GM19240 (cell line): ENCODE measurements at regions not wholly inside any gene's neighbourhood (a gene's known extent, or its start where the extent isn't known, plus 50 kb on each side); places are given as distances from the start of the nearest gene placed in this dataset.
"Not testable (repeated sequence)": the region's sequence is repeated elsewhere in the genome, so short reads cannot be mapped to it uniquely, and the experiment has no call there.

Experiments used
- DNase-seq: peaks from one replicate; pipeline ENCODE4 v3.0.0; 2011; ENCODE audit warnings: low spot score; ENCODE audit not compliant: insufficient read length

DNA sequence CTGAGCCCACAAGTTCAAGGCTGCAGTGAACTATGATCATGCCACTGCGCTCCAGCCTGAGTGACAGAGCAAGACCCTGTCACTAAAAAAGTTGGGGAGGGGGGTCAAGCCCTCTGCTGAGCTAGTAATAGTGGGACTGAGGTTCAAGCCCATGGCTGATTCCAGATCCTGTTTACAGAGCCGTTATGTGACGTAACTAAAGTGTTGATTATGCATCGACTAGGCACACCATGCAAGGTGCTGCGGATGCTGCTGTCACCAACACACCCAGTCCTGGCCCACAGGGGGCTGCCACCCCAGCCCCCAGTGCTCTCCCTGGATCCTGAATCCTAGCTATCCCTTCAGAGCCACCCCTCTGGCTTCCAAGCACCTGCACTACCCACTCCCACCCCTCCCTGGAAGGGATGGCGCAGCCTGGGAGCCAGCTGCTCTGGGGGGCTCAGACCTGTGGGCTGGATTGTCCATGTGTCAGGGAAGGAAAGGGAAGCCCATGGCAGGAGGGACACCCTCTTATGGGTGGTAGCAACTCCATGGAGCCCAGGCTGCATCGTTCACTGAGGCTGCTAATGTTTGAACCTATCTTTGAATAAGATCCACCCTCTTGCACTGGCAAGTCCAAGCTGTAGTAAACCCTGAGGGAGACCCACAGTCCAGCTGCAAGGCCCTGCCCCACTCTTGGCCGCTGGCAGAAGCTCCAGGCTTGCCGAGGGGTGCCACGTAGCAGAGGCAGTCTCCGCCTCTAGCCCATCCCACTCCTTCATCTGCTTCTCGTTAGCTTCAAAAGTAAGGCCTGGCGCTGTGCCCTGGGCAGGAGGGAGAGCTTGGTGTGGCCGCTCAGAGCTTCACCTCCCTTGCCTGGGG lies 95.0 kb downstream of the SNX5 start:
- no peak for DNase-seq

DNA sequence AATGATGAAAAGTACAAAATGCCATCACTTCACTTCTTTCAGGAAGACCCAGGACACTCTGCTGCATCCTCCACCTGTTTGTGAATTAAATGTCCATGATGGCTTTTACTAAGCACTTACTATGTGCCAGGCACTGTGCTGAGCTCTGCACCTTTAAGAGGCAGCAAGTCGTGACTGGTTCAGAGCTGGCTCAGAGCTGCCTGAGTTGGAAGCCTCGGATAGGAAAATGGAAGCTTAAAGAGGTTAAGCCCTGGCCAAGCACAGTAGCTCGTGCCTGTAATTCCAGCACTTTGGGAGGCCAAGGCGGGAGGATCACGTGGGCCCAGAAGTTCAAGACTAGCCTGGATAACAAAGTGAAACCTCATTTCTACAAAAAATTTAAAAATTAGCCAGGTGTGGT lies 95.6 kb downstream of the SNX5 start:
- DNase-seq, result no peak

DNA sequence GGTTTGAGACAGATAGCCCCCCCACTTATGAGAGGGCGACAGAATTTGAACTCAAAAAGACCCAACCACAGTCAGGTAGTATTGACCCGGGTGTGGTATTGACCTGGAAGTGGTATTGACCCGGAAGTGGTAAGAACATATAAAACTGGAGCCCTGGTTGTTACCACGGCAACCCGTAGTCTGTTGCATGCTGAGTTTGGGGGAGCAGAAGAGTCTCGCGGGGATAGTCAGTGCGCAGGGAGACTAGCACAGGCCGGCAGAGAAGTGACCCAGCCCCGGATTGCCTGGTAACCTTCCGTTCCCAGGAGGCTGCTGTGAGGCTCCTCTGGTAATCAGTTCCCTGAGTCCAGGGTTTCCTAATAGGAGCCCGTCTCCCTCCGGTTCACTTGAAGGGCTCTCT lies 96.2 kb downstream of the SNX5 start:
- DNase-seq, result no peak

DNA sequence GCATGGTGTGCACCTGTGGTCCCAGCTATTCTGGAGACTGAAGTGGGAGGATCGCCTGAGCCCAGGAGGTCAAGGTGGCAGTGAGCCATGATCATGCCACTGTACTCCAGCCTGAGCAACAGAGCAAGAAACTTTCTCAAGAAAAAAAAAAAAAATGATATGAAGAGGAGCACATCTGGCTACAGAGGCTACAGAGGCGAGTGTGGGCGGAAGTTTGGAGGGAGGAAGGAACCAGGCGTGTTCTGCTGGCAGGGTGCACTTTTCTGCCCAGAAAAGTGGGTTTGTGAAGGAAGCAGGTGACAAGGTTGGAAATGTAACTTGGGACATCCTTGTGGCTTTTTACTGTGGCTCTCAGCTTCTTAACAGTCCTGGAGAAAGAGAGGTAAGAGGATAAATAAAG lies 96.7 kb downstream of the SNX5 start:
- no peak for DNase-seq

DNA sequence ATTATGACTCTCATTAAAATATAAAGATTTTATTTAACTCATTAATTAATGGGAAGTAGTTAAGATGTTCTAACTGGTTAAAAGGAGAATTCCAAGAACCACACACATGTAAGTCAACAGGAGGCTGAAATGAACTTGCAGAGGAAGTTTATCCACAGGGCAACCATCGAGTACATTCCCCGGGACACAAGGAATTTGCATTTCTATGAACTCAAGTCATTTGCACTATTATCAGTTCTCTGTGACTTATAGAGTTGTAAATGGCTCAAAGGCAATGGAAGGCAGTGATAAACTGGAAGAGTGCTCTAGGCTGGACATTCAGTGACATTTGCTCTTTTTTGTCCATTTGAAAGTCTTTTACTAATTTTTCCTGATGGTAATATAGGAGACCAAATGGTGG lies 97.4 kb downstream of the SNX5 start:
- DNase-seq, result no peak

DNA sequence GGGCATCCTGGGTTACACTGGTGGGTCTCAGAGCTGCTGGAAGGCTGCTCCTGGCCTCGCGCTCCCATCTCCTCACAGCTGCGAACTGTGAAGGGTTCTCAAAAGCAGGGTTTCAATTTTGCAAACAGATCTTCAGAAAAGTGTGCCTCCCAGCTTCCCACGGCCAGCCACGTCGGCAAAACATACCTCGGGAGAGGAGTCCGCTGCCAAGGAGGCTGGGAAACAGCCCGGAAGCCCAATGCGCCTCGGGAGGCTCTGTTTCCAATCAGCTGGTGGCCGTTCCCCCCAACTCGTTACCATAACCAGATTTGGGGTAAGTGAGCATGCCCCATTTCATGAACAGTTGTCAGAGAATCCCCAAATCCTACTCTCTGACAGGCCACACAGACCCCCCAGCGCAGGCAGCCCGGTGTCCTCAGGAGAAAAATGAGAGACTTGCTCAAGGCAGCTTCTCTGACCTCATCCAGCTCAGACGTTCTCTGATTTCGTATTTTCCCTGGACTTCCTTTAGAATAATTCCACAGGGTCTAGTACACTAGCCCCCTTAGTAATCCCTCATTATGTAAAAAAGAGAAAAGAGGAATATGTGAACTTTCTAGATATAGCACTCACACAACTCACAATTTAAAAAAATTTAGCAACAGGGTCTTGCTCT lies 98.4 kb downstream of the SNX5 start:
- DNase-seq, result no peak

DNA sequence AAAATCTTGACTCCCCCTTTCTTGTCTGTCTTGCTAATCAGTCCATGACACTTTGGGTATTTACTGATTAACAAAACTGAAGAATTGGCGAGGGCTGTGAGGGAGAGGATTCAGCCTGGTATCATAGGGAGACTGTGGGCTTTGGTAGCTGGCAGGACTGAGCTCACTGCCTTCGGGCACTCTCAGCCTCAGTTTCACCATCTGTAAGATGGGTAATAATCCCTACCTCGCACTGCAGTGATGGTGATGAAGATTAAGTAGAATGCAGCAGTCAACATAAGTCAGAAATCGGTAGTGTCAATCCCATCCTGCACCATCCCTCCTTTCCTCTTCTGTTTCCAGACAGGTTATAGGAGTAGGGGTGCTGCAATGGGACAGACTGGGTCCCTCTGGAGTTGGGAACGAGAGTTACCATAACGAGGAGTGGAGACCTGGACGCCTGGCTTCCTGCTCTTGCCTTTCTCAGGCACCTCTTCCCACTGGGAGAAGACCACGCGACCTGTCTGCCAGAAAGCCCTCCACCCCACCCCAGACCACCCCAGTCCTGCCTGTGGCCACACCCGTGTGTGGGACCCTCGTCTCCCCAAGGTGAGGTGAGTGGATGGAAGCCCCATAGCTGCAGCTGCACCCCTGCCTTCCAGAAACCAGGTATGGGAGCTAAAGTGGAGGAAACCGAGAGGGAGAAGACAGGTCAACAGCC lies 99.1 kb downstream of the SNX5 start:
- no peak for DNase-seq

DNA sequence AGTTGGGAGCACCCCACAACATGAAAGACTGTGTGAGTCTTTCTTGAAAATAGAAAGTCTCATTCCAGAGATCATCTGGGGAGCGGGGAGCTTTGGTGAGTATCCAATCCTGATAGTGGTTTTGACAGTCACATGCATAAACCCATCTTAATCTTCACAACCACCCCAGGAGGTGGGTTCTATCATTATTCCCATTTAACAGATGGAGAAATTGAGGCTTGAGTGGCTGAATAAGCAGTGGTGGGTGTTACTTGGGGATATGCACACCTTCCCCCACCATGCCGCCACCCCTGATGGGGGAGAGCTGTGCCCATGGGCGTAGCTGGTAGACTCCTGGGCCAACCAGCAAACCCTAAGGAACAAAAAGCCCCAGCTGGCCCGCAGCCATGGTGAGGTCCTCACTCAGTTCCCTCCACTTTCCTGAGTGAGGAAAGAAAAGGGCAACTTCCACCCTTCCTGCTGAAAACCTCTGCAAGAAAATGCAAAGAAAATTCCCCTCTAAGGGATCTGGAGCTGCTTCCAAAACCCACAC lies 99.8 kb downstream of the SNX5 start:
- DNase-seq, result no peak

DNA sequence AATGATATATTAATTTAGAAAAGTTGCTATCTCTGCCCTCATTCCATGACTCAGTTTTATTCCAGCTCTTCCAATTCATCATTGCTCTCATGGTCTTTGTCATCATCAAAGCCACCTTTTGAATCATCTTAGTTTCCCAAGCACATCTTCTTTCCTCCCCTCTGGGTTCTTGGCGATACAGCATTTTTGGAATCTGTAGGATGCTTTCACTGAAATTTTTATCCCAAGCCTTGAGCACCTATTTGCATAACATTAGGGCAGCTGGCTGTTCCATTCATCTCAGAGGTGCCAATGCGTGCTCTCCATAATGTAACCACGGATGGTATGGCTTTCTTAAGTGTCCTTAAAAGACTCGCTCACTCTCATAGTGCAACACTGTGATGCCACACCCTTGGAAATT lies 100.4 kb downstream of the SNX5 start:
- no peak for DNase-seq

DNA sequence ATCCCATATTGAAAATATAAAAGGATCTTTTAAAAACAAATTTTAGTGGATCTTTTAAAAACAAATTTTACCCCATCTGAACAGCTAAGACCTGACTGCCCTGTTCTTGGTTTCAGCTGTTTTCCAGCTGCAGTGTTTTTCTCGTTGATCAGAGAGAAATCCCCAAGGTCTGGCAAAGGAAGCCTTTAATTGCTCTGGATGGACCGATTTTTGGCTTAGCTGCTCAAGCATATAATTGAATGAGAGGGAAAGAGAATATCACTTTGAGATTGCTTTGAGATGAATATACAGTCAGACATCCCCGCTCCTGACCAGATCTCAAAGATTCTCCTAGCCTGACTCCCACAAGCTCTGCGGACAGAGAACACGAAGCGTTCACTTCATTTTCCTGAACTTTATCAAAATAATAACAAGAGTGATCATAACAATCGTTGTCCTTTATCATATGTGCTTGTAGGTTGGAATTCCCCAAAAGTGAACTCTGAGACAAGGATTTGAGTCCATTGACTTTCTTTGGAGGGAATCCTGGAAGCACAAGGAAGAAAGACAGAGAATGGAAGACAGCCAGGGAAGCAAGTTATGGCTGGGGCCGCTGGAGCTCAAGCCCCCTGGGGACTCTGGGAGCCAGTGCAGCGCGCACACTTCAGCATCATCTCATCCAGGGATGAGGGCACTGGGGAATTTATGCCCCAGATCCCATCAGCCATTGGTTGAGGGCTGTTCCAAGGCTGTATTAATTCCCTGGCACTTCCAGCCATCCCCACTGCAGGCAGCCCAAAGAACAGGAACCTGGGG lies 101.3 kb downstream of the SNX5 start:
- DNase-seq, result no peak

DNA sequence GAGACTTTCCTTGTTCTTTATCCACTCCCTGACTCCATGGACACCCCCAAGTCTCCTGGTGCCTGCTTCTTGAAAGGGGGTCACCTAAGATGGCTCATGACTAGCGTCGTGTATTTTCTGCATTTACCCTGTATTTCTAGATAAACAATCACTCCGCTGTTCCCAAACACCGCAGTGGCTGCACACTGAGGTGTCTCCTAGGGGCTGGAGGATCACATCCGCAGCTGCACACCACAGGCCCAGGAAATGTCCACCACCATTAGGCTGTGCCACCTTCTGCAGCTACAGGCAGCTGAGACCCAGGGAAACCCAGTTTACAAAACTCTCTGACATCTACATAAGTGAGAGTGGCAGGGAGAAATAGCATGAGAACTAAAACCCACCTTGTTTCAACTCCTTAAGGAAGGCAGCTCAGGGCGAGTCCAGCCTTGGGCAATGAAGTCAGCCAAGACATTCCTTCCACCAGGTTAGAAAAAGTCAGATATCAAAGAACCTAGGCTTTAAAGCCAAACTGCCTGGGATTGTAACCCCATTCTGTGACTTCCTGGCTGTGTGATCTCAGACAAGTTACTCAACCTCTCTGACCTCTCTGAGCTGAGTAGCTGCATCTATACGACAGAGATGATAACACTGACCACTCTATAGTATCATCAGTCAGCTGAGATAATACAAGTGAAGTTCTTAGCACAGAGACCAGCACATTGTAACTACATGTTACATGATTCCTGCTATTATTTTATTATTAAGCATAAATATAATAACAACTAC lies 102.2 kb downstream of the SNX5 start:
- no peak for DNase-seq

DNA sequence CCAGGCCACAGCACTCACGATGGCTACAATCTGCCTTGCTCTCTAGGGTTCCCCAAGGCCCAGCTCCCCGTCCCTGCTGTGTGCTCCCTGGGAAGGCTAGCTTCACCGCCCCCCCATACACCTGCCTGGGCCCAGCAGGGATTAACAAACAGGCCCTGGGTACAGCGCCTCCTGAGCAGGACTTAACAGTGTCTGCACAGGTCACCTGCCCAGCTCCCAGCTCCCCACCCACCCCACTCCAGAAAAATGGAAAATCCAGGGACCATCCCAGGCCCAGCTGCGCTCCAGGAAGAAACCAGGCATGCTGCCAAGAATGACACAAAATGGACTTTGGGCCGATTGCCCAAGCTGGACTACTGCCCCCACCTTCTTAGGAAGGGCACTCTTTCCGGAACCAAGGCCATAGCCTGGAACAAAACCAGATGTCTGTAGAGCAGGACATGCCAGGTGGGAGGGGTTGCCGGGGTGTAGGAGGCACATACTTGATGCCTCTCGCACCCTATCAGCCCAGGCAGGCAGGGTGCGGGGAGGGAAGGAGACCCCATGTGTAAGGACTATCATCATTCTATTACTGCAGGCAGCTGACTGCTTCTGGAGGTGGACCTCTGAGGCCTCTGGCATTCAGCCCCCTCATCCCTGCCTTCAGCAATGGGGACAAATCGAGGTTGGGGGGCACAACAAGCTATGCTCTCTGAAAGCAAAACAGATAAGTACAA lies 104.9 kb downstream of the SNX5 start:
- no peak for DNase-seq

DNA sequence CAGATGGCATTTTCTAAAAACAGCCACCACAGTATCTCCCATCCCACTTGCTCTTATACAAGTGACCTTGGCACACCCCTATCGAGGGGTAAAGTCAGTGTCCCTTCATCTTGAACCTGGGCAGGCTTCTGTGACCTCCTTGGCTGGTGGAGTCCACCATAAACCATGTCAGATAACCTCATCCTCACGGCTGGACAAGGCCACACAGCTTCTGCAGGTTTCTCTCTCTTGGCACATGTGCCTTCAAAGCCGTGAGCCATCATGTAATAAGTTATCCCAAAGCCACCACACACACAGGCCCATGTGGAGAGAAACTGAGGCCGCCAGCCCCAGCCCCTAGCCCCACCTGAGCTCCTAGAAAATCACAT lies 105.4 kb downstream of the SNX5 start:
- no peak for DNase-seq

DNA sequence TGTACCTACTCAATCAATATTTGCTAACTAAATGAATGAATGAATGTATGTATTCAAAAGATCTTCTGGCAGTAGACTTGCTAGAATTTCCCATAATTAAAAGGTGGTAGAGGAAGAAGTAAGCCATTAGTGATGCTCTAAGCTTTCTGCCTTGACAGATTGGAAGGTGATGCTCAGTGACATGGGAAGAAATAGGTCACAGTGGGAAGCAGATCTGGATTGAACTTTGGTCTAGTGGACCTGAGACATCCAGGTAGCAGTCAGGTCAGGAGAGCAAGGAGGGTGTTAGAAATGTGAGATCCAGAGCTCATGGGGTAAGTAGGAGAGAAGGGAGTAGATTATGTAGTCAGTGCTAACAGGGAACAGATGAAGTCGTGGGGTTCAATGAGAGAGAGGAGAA lies 106.4 kb downstream of the SNX5 start:
- DNase-seq, result no peak

DNA sequence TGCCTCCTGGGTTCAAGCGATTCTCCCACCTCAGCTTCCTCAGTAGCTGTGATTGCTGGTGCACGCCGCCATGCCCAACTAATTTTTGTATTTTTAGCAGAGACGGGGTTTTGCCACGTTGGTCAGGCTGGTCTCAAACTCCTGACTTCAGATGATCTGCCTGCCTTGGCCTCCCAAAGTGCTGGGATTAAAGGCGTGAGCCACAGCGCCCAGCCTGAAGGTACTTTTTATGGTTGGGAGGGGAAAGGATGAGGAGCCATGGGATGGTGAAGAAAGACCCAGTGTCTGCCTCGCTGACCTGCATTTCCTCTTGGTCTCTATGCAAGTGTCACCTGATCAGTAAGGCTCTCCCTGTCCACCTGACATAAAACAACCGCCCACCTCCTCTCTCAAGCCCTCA lies 107.0 kb downstream of the SNX5 start:
- DNase-seq, result not testable (repeated sequence)

DNA sequence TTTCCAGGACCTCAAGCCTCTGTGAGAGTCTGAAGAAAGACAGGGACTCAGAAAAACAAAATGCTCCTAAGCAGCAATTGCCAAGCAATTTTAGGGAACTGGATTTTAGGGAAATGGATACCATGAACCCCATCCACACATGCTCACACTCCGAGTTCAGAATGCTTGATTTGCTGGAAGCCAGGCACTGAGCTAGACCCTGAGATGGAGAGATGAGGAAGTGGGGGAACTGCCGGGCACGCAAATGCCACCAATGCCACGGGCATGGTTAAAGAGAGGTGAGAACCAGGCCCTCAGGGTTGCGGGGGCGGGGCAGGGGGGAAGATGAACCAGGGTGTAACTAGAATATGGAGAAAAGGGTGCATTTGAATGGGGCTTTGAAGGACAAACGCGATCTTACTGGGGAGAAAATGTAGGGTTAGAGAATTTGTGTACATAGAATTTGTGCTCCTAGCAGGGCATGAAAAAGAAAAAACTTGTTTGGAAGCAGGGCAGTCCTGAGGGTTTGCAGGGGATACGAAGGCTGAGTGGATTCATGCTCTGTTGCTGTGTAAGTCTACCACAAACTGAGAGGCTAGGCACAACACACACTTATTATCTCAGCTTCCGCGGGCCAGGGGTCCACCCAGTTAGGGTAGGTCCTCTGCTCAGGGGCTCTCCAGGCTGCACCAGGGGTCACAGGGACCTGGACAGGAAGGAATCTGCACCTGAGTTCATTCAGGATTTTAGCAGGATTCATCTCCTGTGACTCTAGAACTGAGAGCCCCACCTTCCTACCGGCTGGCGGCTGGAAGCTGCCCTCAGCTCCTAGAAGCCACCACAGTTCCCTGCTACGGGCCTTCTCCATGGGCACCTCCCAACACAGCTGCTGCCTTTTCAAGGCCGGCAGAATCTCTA lies 108.0 kb downstream of the SNX5 start:
- DNase-seq, result no peak

DNA sequence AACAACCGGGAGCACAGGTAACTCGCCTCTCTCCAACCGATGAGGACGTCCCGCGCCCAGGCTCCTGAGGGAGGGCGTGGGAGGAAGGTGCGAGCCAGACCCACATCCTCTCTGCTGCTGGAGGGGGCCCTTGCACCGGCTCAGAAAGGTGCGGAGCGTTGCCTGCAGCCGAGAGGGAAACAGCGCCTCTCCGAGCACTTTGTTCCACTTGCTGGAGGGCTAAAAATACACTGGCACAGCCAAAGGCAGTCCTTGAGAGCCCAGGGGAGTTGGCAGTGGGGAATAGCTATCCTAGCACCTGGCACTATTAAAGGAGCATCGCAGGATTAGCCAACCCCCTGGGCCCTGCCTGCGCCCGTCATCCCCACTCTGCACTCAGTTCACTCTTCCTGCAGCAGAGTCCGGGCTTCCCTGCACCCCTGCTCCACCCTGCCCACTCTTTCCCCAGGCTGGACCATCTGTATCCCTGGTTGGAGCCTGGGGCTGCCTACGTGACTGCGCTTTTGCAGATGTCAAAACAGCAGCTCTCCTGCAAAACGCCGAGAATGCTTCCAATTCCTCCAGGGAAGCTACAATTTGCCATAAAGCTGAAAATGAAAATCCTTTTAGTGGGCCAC lies 108.9 kb downstream of the SNX5 start:
- no peak for DNase-seq

DNA sequence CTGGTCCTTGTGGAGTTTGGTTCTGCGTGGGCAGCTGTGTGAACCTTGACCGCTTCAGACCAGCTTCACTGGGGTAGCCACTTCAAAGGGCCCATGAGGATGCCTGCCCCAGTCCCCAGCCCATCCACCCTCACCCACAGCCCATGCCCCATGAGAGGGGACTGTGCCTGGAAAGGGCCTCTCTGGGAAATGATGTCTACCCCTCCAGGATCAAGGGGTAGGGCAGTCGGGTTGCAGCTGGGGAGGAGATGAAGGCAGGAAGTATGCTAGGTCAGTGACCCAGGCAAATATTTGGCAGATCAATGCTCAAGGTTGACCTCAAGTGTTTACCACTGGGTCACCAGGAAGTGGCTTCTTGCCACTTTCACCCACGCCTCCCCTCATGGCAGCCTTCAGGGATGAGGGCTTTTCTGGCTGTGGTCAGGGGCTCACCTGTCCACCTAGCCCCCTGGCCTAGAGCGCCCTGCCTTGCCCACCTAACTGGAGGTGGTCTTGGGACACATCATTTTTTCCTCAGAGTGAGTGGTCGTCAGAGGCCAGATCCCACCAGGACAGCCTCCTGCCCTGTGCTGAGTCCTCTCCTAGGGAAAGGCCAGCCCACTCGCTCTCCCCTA lies 109.5 kb downstream of the SNX5 start:
- DNase-seq, result no peak
